Esophagus muscularis mucosa (tissue), 2 donors: ENCODE measurements at regions not wholly inside any gene's neighbourhood (a gene's known extent, or its start where the extent isn't known, plus 50 kb on each side); places are given as distances from the start of the nearest gene placed in this dataset.

Source experiments
- POLR2A ChIP-seq: fragments of 450-650 bp; IDR thresholded peaks from one replicate; pipeline ENCODE4 v1.6.1; 2017; ENCODE audit warnings: antibody characterized with exemption, moderate library complexity, mild to moderate bottlenecking, low read depth
- POLR2AphosphoS5 ChIP-seq, 2 donors: sonication (generic); formaldehyde crosslinking; IDR thresholded peaks; one replicate each; pipeline ENCODE4 v1.6.1; 2017; ENCODE audit warnings: antibody characterized with exemption in 2 of 2

GRCh38 chr3:162670181-162670580 lies 1173.6 kb downstream of the OTOL1 start:
- TF ChIP-seq POLR2AphosphoS5 (IDR thresholded peaks at IDR 0.05) (no peak), POLR2A (no peak)
